ENCODE measurements at regions not wholly inside any gene's neighbourhood (a gene's known extent, or its start where the extent isn't known, plus 50 kb on each side); places are given as distances from the start of the nearest gene placed in this dataset.

GRCh38 chr6:27177485-27178406 lies 69.8 kb upstream of the PRSS16 start:
- H3K9me3 ChIP-seq (ENCODE audit: severe bottlenecking): peaks cover 48% of the 10 kb centered on the region
- no peaks in the 10 kb centered on the region for H3K36me3 ChIP-seq
- DNase-seq: peak; percentile 60
- no peak overlapping the region for H3K27ac ChIP-seq
- H3K4me3 ChIP-seq (ENCODE audit: low read depth, low read length): peak overlapping the region; percentile 78
- peaks cover 91% of the 10 kb centered on the region for H3K27me3 ChIP-seq (ENCODE audit: insufficient read depth, low read depth, severe bottlenecking)
- peak; percentile 54 for TF ChIP-seq CTCF (IDR thresholded peaks at IDR 0.05; ENCODE audit: low read depth, low read length)

- H3K36me3 ChIP-seq: no peaks in the 10 kb centered on the region
- peaks cover 48% of the 10 kb centered on the region for H3K9me3 ChIP-seq (ENCODE audit: severe bottlenecking)
- DNase-seq: no peak
- peaks cover 94% of the 10 kb centered on the region for H3K27me3 ChIP-seq (ENCODE audit: insufficient read depth, low read depth, severe bottlenecking)
- no peak overlapping the region for H3K27ac ChIP-seq
- no peak overlapping the region for H3K4me3 ChIP-seq (ENCODE audit: low read depth, low read length)
- TF ChIP-seq CTCF (IDR thresholded peaks at IDR 0.05; ENCODE audit: low read depth, low read length): no peak
Observed at GRCh38 chr6:27178407-27178730, 69.1 kb upstream of the PRSS16 start.

- H3K27ac ChIP-seq: no peak overlapping the region
- no peak overlapping the region for H3K4me3 ChIP-seq (ENCODE audit: low read depth, low read length)
- TF ChIP-seq CTCF (IDR thresholded peaks at IDR 0.05; ENCODE audit: low read depth, low read length): no peak
- no peaks in the 10 kb centered on the region for H3K36me3 ChIP-seq
- peaks cover 45% of the 10 kb centered on the region for H3K9me3 ChIP-seq (ENCODE audit: severe bottlenecking)
- no peak for DNase-seq
- H3K27me3 ChIP-seq (ENCODE audit: insufficient read depth, low read depth, severe bottlenecking): peaks cover 94% of the 10 kb centered on the region
Observed at GRCh38 chr6:27178860-27179259, 68.6 kb upstream of the PRSS16 start.

- TF ChIP-seq CTCF (IDR thresholded peaks at IDR 0.05; ENCODE audit: low read depth, low read length): no peak
- Histone ChIP-seq H3K4me3 (ENCODE audit: low read depth, low read length) (no peak overlapping the region), H3K27me3 (ENCODE audit: insufficient read depth, low read depth, severe bottlenecking) (peaks cover 95% of the 10 kb centered on the region), H3K9me3 (ENCODE audit: severe bottlenecking) (peaks cover 18% of the 10 kb centered on the region), H3K27ac (no peak overlapping the region), H3K36me3 (no peaks in the 10 kb centered on the region)
- DNase-seq: no peak
Observed at GRCh38 chr6:27183060-27183832, 64.3 kb upstream of the PRSS16 start.

- TF ChIP-seq CTCF (IDR thresholded peaks at IDR 0.05; ENCODE audit: low read depth, low read length): no peak
- Histone ChIP-seq H3K4me3 (ENCODE audit: low read depth, low read length) (no peak overlapping the region), H3K27me3 (ENCODE audit: insufficient read depth, low read depth, severe bottlenecking) (peaks cover 88% of the 10 kb centered on the region), H3K36me3 (no peaks in the 10 kb centered on the region), H3K9me3 (ENCODE audit: severe bottlenecking) (no peaks in the 10 kb centered on the region), H3K27ac (no peak overlapping the region)
- DNase-seq: no peak
Observed at GRCh38 chr6:27187231-27188060, 60.1 kb upstream of the PRSS16 start.

Measured in WERI-Rb-1 (cell line).